ENCODE measurements at regions not wholly inside any gene's neighbourhood (a gene's known extent, or its start where the extent isn't known, plus 50 kb on each side); places are given as distances from the start of the nearest gene placed in this dataset.

DNA sequence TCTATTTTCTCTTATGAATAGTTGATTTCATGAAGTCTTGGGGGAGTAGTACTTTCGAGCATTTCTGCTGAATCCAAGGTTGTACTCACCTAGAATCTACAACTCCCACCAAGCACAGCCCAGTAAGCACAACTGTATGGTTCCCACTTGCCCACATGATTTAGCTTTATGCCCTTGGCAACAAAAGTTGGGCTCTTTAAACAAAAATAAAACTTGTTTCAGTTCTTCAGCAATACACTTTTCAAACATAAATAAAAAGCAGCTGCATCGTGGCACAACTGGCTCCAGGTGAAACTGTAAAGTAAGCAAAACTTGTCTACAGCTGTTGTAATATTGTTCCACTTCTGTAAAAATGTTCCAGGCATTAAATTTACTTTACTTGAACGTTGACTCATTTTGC, 99.8 kb upstream of the FSIP2 start:
- ChIA-PET CTCF (interaction anchor here (1.4 kb wide), 1 partner anchor 23 kb away, joined by 4 read pairs; no protein-coding TSS in a partner anchor), POLR2A (no interaction called here)
- FAIRE-seq (no peak), ATAC-seq (no peak), DNase-seq (ENCODE audit: low read depth in 1 of 2, low spot score in 1 of 2) (no peak)
- WGBS (ENCODE audit: missing lambda C conversion rate): 9% methylated on average over 3 of the region's 3 CpGs
- no peaks in the 10 kb centered on the region for H3K9me3 ChIP-seq
- H3K4me3 ChIP-seq: no peak overlapping the region
- H3K4me1 ChIP-seq: no peaks in the 10 kb centered on the region
- no peak overlapping the region for H3K27ac ChIP-seq
- H3K4me2 ChIP-seq: no peak overlapping the region
- TF ChIP-seq CBX2 (IDR thresholded peaks at IDR 0.05; ENCODE audit: borderline replicate concordance, low read depth): no peak
- TF ChIP-seq SMC3 (IDR thresholded peaks at IDR 0.05): no peak
- TF ChIP-seq CHD4 (IDR thresholded peaks at IDR 0.05; ENCODE audit: borderline replicate concordance): no peak
- TF ChIP-seq SREBF2 (IDR thresholded peaks at IDR 0.05): no peak
- TF ChIP-seq HEYL (CRISPR knock-in tag; IDR thresholded peaks at IDR 0.05): no peak
- TF ChIP-seq BCL3 (IDR thresholded peaks at IDR 0.05): no peak
- no peak for TF ChIP-seq HOXA7 (CRISPR knock-in tag; IDR thresholded peaks at IDR 0.05)
- TF ChIP-seq ZFP36 (IDR thresholded peaks at IDR 0.05; ENCODE audit: borderline replicate concordance, partially characterized antibody): no peak
- no peak for TF ChIP-seq HES2 (IDR thresholded peaks at IDR 0.05)
- no peak for TF ChIP-seq GATA3 (IDR thresholded peaks at IDR 0.05; ENCODE audit: borderline replicate concordance)
- no peak for TF ChIP-seq NPAS2 (CRISPR knock-in tag; IDR thresholded peaks at IDR 0.05; ENCODE audit: borderline replicate concordance)
- no peak for TF ChIP-seq HOXB13 (CRISPR knock-in tag; IDR thresholded peaks at IDR 0.05; ENCODE audit: low read depth)
- TF ChIP-seq EHMT2 (IDR thresholded peaks at IDR 0.05; ENCODE audit: low read depth): no peak
- no peak for TF ChIP-seq KDM5A (IDR thresholded peaks at IDR 0.05)
- TF ChIP-seq ZNF302 (CRISPR knock-in tag; IDR thresholded peaks at IDR 0.05): no peak
- TF ChIP-seq, protein P1, sequence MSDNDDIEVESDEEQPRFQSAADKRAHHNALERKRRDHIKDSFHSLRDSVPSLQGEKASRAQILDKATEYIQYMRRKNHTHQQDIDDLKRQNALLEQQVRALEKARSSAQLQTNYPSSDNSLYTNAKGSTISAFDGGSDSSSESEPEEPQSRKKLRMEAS (IDR thresholded peaks at IDR 0.05): no peak

DNA sequence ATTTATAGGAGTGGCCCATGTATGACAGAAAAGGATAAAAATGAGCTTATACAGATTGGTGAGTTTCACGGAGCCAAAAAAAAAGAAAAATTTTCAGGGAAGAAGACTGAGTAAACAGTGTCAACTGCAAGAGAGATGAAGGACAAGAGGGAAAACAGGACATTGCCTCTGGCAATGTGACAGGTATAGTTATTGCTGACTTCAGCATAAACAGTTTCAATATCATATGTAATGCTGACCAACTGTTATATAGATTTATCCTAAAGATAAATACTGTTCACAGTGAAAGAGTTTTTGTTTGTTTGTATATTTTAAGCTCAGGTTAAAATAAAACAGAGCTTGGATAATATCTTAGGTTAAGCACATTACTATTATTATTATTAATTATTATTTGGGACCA, 98.0 kb upstream of the FSIP2 start:
- Histone ChIP-seq H3K4me3 (no peak overlapping the region), H3K9me3 (no peaks in the 10 kb centered on the region), H3K4me2 (no peak overlapping the region), H3K27ac (no peak overlapping the region), H3K4me1 (no peaks in the 10 kb centered on the region)
- POLR2A ChIA-PET: no interaction called here
- TF ChIP-seq RFX5 (IDR thresholded peaks at IDR 0.05): no peak
- TF ChIP-seq, protein P2, sequence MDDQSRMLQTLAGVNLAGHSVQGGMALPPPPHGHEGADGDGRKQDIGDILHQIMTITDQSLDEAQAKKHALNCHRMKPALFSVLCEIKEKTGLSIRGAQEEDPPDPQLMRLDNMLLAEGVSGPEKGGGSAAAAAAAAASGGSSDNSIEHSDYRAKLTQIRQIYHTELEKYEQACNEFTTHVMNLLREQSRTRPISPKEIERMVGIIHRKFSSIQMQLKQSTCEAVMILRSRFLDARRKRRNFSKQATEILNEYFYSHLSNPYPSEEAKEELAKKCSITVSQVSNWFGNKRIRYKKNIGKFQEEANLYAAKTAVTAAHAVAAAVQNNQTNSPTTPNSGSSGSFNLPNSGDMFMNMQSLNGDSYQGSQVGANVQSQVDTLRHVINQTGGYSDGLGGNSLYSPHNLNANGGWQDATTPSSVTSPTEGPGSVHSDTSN (IDR thresholded peaks at IDR 0.05): no peak
- TF ChIP-seq MAFK (IDR thresholded peaks at IDR 0.05; ENCODE audit: partially characterized antibody): peak; percentile 86
- no peak for TF ChIP-seq SREBF2 (IDR thresholded peaks at IDR 0.05)
- TF ChIP-seq KDM1A (IDR thresholded peaks at IDR 0.05; ENCODE audit: low read depth): no peak
- no peak for TF ChIP-seq SMC3 (IDR thresholded peaks at IDR 0.05)
- TF ChIP-seq JUNB (IDR thresholded peaks at IDR 0.05): no peak
- TF ChIP-seq ZFP36 (IDR thresholded peaks at IDR 0.05; ENCODE audit: borderline replicate concordance, partially characterized antibody): no peak
- no peak for ATAC-seq
- DNase-seq (ENCODE audit: low read depth in 1 of 2, low spot score in 1 of 2): no peak
- no peak for FAIRE-seq
- CTCF ChIA-PET: no interaction called here
- 41% methylated on average over 1 of the region's 1 CpG for WGBS (ENCODE audit: missing lambda C conversion rate)

DNA sequence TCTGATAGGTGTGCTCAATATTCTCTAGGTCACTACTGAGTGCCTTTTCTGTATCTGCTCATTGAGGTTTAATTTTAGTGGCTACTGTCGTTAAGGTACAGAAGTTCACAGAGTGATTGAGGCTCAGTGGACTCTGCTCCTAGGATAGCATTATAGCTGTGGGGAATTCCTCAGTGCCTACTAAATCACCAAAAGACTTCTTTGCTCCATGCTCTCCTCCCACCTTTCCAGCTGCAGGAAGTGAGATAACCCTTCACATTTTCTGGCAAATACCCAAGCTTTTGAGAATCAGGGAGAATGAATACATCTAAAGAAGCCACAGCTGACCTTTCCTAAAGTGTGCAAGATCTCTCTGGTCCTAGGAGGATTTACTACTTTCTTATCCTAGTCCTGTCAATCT, 95.2 kb upstream of the FSIP2 start:
- Histone ChIP-seq H3K27ac (no peak overlapping the region), H3K4me3 (no peak overlapping the region), H3K4me2 (no peak overlapping the region), H3K4me1 (no peaks in the 10 kb centered on the region), H3K9me3 (no peaks in the 10 kb centered on the region)
- FAIRE-seq: no peak
- TF ChIP-seq ZSCAN20 (CRISPR knock-in tag; IDR thresholded peaks at IDR 0.05) (no peak), MYC (IDR thresholded peaks at IDR 0.05; ENCODE audit: borderline replicate concordance, low read length) (no peak), PHF8 (IDR thresholded peaks at IDR 0.05; ENCODE audit: borderline replicate concordance, low read depth) (no peak), EP300 (IDR thresholded peaks at IDR 0.05) (no peak), HMGXB4 (CRISPR knock-in tag; IDR thresholded peaks at IDR 0.05; ENCODE audit: borderline replicate concordance) (no peak), NR3C1 (IDR thresholded peaks at IDR 0.05) (no peak)
- WGBS (ENCODE audit: missing lambda C conversion rate): 0% methylated on average over 1 of the region's 1 CpG
- no peak for DNase-seq (ENCODE audit: low read depth in 1 of 2, low spot score in 1 of 2)
- ChIA-PET CTCF (no interaction called here), POLR2A (no interaction called here)
- ATAC-seq: no peak

Measured in A549 (cell line).